ENCODE measurements at regions not wholly inside any gene's neighbourhood (a gene's known extent, or its start where the extent isn't known, plus 50 kb on each side); places are given as distances from the start of the nearest gene placed in this dataset.

GRCh38 chr5:145210020-145210419, 625.1 kb downstream of the PRELID2 start:
- TF ChIP-seq, protein P1, sequence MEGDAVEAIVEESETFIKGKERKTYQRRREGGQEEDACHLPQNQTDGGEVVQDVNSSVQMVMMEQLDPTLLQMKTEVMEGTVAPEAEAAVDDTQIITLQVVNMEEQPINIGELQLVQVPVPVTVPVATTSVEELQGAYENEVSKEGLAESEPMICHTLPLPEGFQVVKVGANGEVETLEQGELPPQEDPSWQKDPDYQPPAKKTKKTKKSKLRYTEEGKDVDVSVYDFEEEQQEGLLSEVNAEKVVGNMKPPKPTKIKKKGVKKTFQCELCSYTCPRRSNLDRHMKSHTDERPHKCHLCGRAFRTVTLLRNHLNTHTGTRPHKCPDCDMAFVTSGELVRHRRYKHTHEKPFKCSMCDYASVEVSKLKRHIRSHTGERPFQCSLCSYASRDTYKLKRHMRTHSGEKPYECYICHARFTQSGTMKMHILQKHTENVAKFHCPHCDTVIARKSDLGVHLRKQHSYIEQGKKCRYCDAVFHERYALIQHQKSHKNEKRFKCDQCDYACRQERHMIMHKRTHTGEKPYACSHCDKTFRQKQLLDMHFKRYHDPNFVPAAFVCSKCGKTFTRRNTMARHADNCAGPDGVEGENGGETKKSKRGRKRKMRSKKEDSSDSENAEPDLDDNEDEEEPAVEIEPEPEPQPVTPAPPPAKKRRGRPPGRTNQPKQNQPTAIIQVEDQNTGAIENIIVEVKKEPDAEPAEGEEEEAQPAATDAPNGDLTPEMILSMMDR (IDR thresholded peaks at IDR 0.05; ENCODE audit: insufficient read depth, low read depth, low read length, missing control alignments) = no peak
- DNase-seq (ENCODE audit: low read depth) = no peak
- no peak overlapping the region for H3K4me3 ChIP-seq (ENCODE audit: low read depth, low read length)

- TF ChIP-seq, protein P1 (IDR thresholded peaks at IDR 0.05; ENCODE audit: insufficient read depth, low read depth, low read length, missing control alignments) = no peak
- no peak for DNase-seq (ENCODE audit: low read depth)
- no peak overlapping the region for H3K4me3 ChIP-seq (ENCODE audit: low read depth, low read length)
These were observed 629.6 kb downstream of the PRELID2 start for GRCh38 chr5:145205546-145205945.

- TF ChIP-seq, protein P1 (IDR thresholded peaks at IDR 0.05; ENCODE audit: insufficient read depth, low read depth, low read length, missing control alignments) = no peak
- DNase-seq (ENCODE audit: low read depth) = no peak
- H3K4me3 ChIP-seq (ENCODE audit: low read depth, low read length) = no peak overlapping the region
These were observed 630.4 kb downstream of the PRELID2 start for GRCh38 chr5:145204743-145205142.

DNA sequence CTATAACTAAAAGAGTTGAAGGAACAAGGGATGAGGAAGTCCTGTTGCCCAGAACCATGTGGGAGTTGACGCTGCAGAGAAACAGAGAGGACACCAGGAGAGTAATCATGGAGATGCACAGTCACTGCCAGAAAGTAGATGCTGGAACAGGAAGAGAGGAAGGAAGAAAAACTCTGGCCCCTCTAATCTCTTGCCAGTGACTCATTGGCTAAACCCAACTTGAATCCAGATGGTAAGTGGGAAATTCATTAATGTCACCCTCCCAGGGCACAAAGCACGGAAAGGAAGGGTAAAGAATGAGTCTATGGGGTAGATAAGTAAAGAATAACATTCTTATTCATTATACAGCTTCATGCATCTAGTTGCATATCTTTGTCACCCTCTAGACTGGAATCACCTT, 631.9 kb downstream of the PRELID2 start:
- TF ChIP-seq, protein P1 (IDR thresholded peaks at IDR 0.05; ENCODE audit: insufficient read depth, low read depth, low read length, missing control alignments) = no peak
- DNase-seq (ENCODE audit: low read depth) = no peak
- no peak overlapping the region for H3K4me3 ChIP-seq (ENCODE audit: low read depth, low read length)

DNA sequence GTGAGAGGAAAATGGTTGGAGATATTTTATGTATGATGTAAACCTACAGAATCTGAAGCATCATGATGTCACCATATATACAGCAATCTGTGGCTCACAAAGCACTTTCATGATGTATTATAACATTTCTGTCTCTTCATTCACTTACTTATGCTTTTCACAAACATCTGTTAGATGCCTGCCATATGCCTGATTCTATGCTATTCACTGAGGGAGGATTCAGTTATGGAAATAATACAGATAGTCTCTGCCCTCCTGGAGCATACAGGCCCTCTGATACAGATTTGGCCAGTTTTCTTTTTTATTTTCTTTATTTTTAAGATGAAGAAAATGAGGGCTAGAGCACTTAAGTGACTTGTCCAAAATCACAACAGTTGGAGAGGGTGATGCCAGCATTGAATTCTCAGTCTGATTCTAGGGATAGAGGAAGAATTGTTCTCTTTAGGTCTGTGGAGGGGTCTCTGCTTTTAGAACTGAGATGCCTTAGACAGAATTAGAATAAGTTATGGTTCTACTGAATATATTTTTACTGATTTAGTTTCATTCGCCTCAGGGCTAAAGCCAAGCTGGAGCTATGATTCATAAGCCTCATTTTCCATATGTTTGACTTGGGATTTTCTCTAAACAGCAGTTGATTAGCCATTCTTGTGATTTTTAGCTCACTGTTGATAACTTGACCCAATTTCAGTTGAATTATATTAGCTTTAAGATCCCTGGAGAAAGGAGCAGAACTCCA, 636.4 kb downstream of the PRELID2 start:
- H3K4me3 ChIP-seq (ENCODE audit: low read depth, low read length) = no peak overlapping the region
- no peak for DNase-seq (ENCODE audit: low read depth)
- TF ChIP-seq, protein P1 (IDR thresholded peaks at IDR 0.05; ENCODE audit: insufficient read depth, low read depth, low read length, missing control alignments) = no peak

GRCh38 chr5:145189746-145190145, 645.4 kb downstream of the PRELID2 start:
- H3K4me3 ChIP-seq (ENCODE audit: low read depth, low read length) = no peak overlapping the region
- DNase-seq (ENCODE audit: low read depth) = no peak
- TF ChIP-seq, protein P1 (IDR thresholded peaks at IDR 0.05; ENCODE audit: insufficient read depth, low read depth, low read length, missing control alignments) = no peak

GRCh38 chr5:145180371-145180770, 654.8 kb downstream of the PRELID2 start:
- TF ChIP-seq, protein P1 (IDR thresholded peaks at IDR 0.05; ENCODE audit: insufficient read depth, low read depth, low read length, missing control alignments) = no peak
- H3K4me3 ChIP-seq (ENCODE audit: low read depth, low read length) = no peak overlapping the region
- no peak for DNase-seq (ENCODE audit: low read depth)
